ENCODE measurements at regions not wholly inside any gene's neighbourhood (a gene's known extent, or its start where the extent isn't known, plus 50 kb on each side); places are given as distances from the start of the nearest gene placed in this dataset.
"Not testable (repeated sequence)": the region's sequence is repeated elsewhere in the genome, so short reads cannot be mapped to it uniquely, and the experiment has no call there.

GRCh38 chr3:86757322-86758179, 233.4 kb downstream of the VGLL3 start:
- H3K9ac ChIP-seq (ENCODE audit: low read length); H3K27me3 ChIP-seq (ENCODE audit: control insufficient read depth, insufficient read depth, low read length); H3K36me3 ChIP-seq (ENCODE audit: control insufficient read depth, low read depth, low read length); H3K4me1 ChIP-seq (ENCODE audit: control insufficient read depth, low read depth, low read length); H3K9me3 ChIP-seq (ENCODE audit: control insufficient read depth, low read depth, low read length); H3K27ac ChIP-seq (ENCODE audit: low read length); H3K4me3 ChIP-seq (ENCODE audit: low read length): not testable (repeated sequence)

- Histone ChIP-seq H3K27me3 (ENCODE audit: control insufficient read depth, insufficient read depth, low read length) (no peaks in the 10 kb centered on the region), H3K27ac (ENCODE audit: low read length) (no peak overlapping the region), H3K36me3 (ENCODE audit: control insufficient read depth, low read depth, low read length) (no peaks in the 10 kb centered on the region), H3K4me1 (ENCODE audit: control insufficient read depth, low read depth, low read length) (no peaks in the 10 kb centered on the region), H3K4me3 (ENCODE audit: low read length) (no peak overlapping the region), H3K9ac (ENCODE audit: low read length) (no peak overlapping the region), H3K9me3 (ENCODE audit: control insufficient read depth, low read depth, low read length) (no peaks in the 10 kb centered on the region)
These were observed 242.9 kb downstream of the VGLL3 start for GRCh38 chr3:86748015-86748414.

GRCh38 chr3:86744051-86744450, 246.9 kb downstream of the VGLL3 start:
- no peaks in the 10 kb centered on the region for H3K27me3 ChIP-seq (ENCODE audit: control insufficient read depth, insufficient read depth, low read length)
- no peak overlapping the region for H3K27ac ChIP-seq (ENCODE audit: low read length)
- no peaks in the 10 kb centered on the region for H3K4me1 ChIP-seq (ENCODE audit: control insufficient read depth, low read depth, low read length)
- H3K9ac ChIP-seq (ENCODE audit: low read length) = no peak overlapping the region
- no peaks in the 10 kb centered on the region for H3K36me3 ChIP-seq (ENCODE audit: control insufficient read depth, low read depth, low read length)
- H3K9me3 ChIP-seq (ENCODE audit: control insufficient read depth, low read depth, low read length) = no peaks in the 10 kb centered on the region
- no peak overlapping the region for H3K4me3 ChIP-seq (ENCODE audit: low read length)

- Histone ChIP-seq H3K27me3 (ENCODE audit: control insufficient read depth, insufficient read depth, low read length) (no peaks in the 10 kb centered on the region), H3K9me3 (ENCODE audit: control insufficient read depth, low read depth, low read length) (no peaks in the 10 kb centered on the region), H3K4me1 (ENCODE audit: control insufficient read depth, low read depth, low read length) (no peaks in the 10 kb centered on the region), H3K4me3 (ENCODE audit: low read length) (no peak overlapping the region), H3K9ac (ENCODE audit: low read length) (no peak overlapping the region), H3K36me3 (ENCODE audit: control insufficient read depth, low read depth, low read length) (no peaks in the 10 kb centered on the region), H3K27ac (ENCODE audit: low read length) (no peak overlapping the region)
These were observed 247.7 kb downstream of the VGLL3 start for GRCh38 chr3:86743233-86743632.

GRCh38 chr3:86740751-86741150, 250.2 kb downstream of the VGLL3 start:
- Histone ChIP-seq H3K9ac (ENCODE audit: low read length) (no peak overlapping the region), H3K27ac (ENCODE audit: low read length) (no peak overlapping the region), H3K4me3 (ENCODE audit: low read length) (no peak overlapping the region), H3K27me3 (ENCODE audit: control insufficient read depth, insufficient read depth, low read length) (no peaks in the 10 kb centered on the region), H3K36me3 (ENCODE audit: control insufficient read depth, low read depth, low read length) (no peaks in the 10 kb centered on the region), H3K9me3 (ENCODE audit: control insufficient read depth, low read depth, low read length) (no peaks in the 10 kb centered on the region), H3K4me1 (ENCODE audit: control insufficient read depth, low read depth, low read length) (no peaks in the 10 kb centered on the region)

GRCh38 chr3:86739244-86739643, 251.7 kb downstream of the VGLL3 start:
- no peaks in the 10 kb centered on the region for H3K9me3 ChIP-seq (ENCODE audit: control insufficient read depth, low read depth, low read length)
- H3K4me3 ChIP-seq (ENCODE audit: low read length) = no peak overlapping the region

GRCh38 chr3:86738684-86739083, 252.3 kb downstream of the VGLL3 start:
- Histone ChIP-seq H3K4me3 (ENCODE audit: low read length) (no peak overlapping the region), H3K27me3 (ENCODE audit: control insufficient read depth, insufficient read depth, low read length) (no peaks in the 10 kb centered on the region), H3K9ac (ENCODE audit: low read length) (no peak overlapping the region), H3K27ac (ENCODE audit: low read length) (no peak overlapping the region), H3K4me1 (ENCODE audit: control insufficient read depth, low read depth, low read length) (no peaks in the 10 kb centered on the region), H3K36me3 (ENCODE audit: control insufficient read depth, low read depth, low read length) (no peaks in the 10 kb centered on the region), H3K9me3 (ENCODE audit: control insufficient read depth, low read depth, low read length) (no peaks in the 10 kb centered on the region)

More at GRCh38 chr3:86739244-86739643, 251.7 kb downstream of the VGLL3 start:
- H3K27ac ChIP-seq (ENCODE audit: low read length) = no peak overlapping the region
- no peaks in the 10 kb centered on the region for H3K27me3 ChIP-seq (ENCODE audit: control insufficient read depth, insufficient read depth, low read length)
- H3K9ac ChIP-seq (ENCODE audit: low read length) = no peak overlapping the region
- H3K4me1 ChIP-seq (ENCODE audit: control insufficient read depth, low read depth, low read length) = no peaks in the 10 kb centered on the region
- no peaks in the 10 kb centered on the region for H3K36me3 ChIP-seq (ENCODE audit: control insufficient read depth, low read depth, low read length)

GRCh38 chr3:86737517-86737916, 253.4 kb downstream of the VGLL3 start:
- H3K27ac ChIP-seq (ENCODE audit: low read length) = no peak overlapping the region

GRCh38 chr3:86733257-86733656, 257.7 kb downstream of the VGLL3 start:
- no peaks in the 10 kb centered on the region for H3K27me3 ChIP-seq (ENCODE audit: control insufficient read depth, insufficient read depth, low read length)
- H3K4me1 ChIP-seq (ENCODE audit: control insufficient read depth, low read depth, low read length) = no peaks in the 10 kb centered on the region
- H3K9me3 ChIP-seq (ENCODE audit: control insufficient read depth, low read depth, low read length) = no peaks in the 10 kb centered on the region
- no peak overlapping the region for H3K9ac ChIP-seq (ENCODE audit: low read length)
- no peak overlapping the region for H3K4me3 ChIP-seq (ENCODE audit: low read length)
- H3K27ac ChIP-seq (ENCODE audit: low read length) = no peak overlapping the region
- H3K36me3 ChIP-seq (ENCODE audit: control insufficient read depth, low read depth, low read length) = no peaks in the 10 kb centered on the region

More at GRCh38 chr3:86737517-86737916, 253.4 kb downstream of the VGLL3 start:
- H3K9me3 ChIP-seq (ENCODE audit: control insufficient read depth, low read depth, low read length) = no peaks in the 10 kb centered on the region
- no peak overlapping the region for H3K4me3 ChIP-seq (ENCODE audit: low read length)
- no peaks in the 10 kb centered on the region for H3K27me3 ChIP-seq (ENCODE audit: control insufficient read depth, insufficient read depth, low read length)
- no peaks in the 10 kb centered on the region for H3K36me3 ChIP-seq (ENCODE audit: control insufficient read depth, low read depth, low read length)
- no peak overlapping the region for H3K9ac ChIP-seq (ENCODE audit: low read length)
- H3K4me1 ChIP-seq (ENCODE audit: control insufficient read depth, low read depth, low read length) = no peaks in the 10 kb centered on the region

- Histone ChIP-seq H3K36me3 (ENCODE audit: control insufficient read depth, low read depth, low read length) (no peaks in the 10 kb centered on the region), H3K9me3 (ENCODE audit: control insufficient read depth, low read depth, low read length) (no peaks in the 10 kb centered on the region), H3K9ac (ENCODE audit: low read length) (no peak overlapping the region), H3K4me3 (ENCODE audit: low read length) (no peak overlapping the region), H3K27ac (ENCODE audit: low read length) (no peak overlapping the region), H3K27me3 (ENCODE audit: control insufficient read depth, insufficient read depth, low read length) (no peaks in the 10 kb centered on the region), H3K4me1 (ENCODE audit: control insufficient read depth, low read depth, low read length) (no peaks in the 10 kb centered on the region)
These were observed 259.4 kb downstream of the VGLL3 start for GRCh38 chr3:86731501-86731901.

GRCh38 chr3:86723433-86723832, 267.5 kb downstream of the VGLL3 start:
- Histone ChIP-seq H3K4me3 (ENCODE audit: low read length) (no peak overlapping the region), H3K27ac (ENCODE audit: low read length) (no peak overlapping the region), H3K9ac (ENCODE audit: low read length) (no peak overlapping the region), H3K4me1 (ENCODE audit: control insufficient read depth, low read depth, low read length) (no peaks in the 10 kb centered on the region), H3K27me3 (ENCODE audit: control insufficient read depth, insufficient read depth, low read length) (no peaks in the 10 kb centered on the region), H3K9me3 (ENCODE audit: control insufficient read depth, low read depth, low read length) (no peaks in the 10 kb centered on the region), H3K36me3 (ENCODE audit: control insufficient read depth, low read depth, low read length) (no peaks in the 10 kb centered on the region)

- no peak overlapping the region for H3K9ac ChIP-seq (ENCODE audit: low read length)
- no peaks in the 10 kb centered on the region for H3K27me3 ChIP-seq (ENCODE audit: control insufficient read depth, insufficient read depth, low read length)
- no peak overlapping the region for H3K4me3 ChIP-seq (ENCODE audit: low read length)
- H3K9me3 ChIP-seq (ENCODE audit: control insufficient read depth, low read depth, low read length) = no peaks in the 10 kb centered on the region
- no peak overlapping the region for H3K27ac ChIP-seq (ENCODE audit: low read length)
- H3K36me3 ChIP-seq (ENCODE audit: control insufficient read depth, low read depth, low read length) = no peaks in the 10 kb centered on the region
- no peaks in the 10 kb centered on the region for H3K4me1 ChIP-seq (ENCODE audit: control insufficient read depth, low read depth, low read length)
These were observed 279.3 kb downstream of the VGLL3 start for GRCh38 chr3:86711634-86712033.

Measured in iPS-18a (cell line).